ENCODE measurements at regions not wholly inside any gene's neighbourhood (a gene's known extent, or its start where the extent isn't known, plus 50 kb on each side); places are given as distances from the start of the nearest gene placed in this dataset.

GRCh38 chr5:98535901-98536300 lies 237.6 kb upstream of the RGMB start:
- Histone ChIP-seq H3K9me3 (ENCODE audit: low read length) (no peaks in the 10 kb centered on the region), H2AFZ (ENCODE audit: low read depth, low read length) (no peak overlapping the region), H3K9ac (ENCODE audit: low read length) (no peak overlapping the region), H4K20me1 (ENCODE audit: insufficient read depth) (no peaks in the 10 kb centered on the region), H3K27ac (ENCODE audit: low read length) (no peak overlapping the region), H3K27me3 (ENCODE audit: insufficient read depth, low read depth, low read length) (no peaks in the 10 kb centered on the region), H3F3A (ENCODE audit: insufficient read depth, low read length, poor library complexity, severe bottlenecking) (no peaks in the 10 kb centered on the region), H3K79me2 (replicated peaks; ENCODE audit: insufficient read depth, low read length) (no peaks in the 10 kb centered on the region), H3K4me2 (ENCODE audit: low read length) (no peak overlapping the region), H3K9me2 (ENCODE audit: insufficient read depth, low read length) (no peaks in the 10 kb centered on the region), H3K4me3 (ENCODE audit: low read length) (no peak overlapping the region), H3K36me3 (ENCODE audit: insufficient read depth, low read length) (no peaks in the 10 kb centered on the region)
- no peak for TF ChIP-seq RAD21 (conservative IDR thresholded peaks at IDR 0.05)
- TF ChIP-seq SMC3 (conservative IDR thresholded peaks at IDR 0.05; ENCODE audit: poor library complexity) = no peak
- TF ChIP-seq MXI1 (conservative IDR thresholded peaks at IDR 0.05; ENCODE audit: poor library complexity, severe bottlenecking) = no peak
- TF ChIP-seq CTCF (IDR thresholded peaks at IDR 0.05; ENCODE audit: poor library complexity, severe bottlenecking) = no peak
- no peak for TF ChIP-seq POLR2AphosphoS5 (IDR thresholded peaks at IDR 0.05)
- no peak for TF ChIP-seq TAF1 (IDR thresholded peaks at IDR 0.05; ENCODE audit: low read depth)
- TF ChIP-seq EP300 (conservative IDR thresholded peaks at IDR 0.05; ENCODE audit: poor library complexity, severe bottlenecking) = no peak
- no peak for TF ChIP-seq REST (IDR thresholded peaks at IDR 0.05; ENCODE audit: borderline replicate concordance)
- TF ChIP-seq EZH2 (IDR thresholded peaks at IDR 0.05; ENCODE audit: borderline replicate concordance, insufficient read depth, low read length, poor library complexity, severe bottlenecking) = no peak

- TF ChIP-seq CTCF (IDR thresholded peaks at IDR 0.05; ENCODE audit: poor library complexity, severe bottlenecking) (no peak), TAF1 (IDR thresholded peaks at IDR 0.05; ENCODE audit: low read depth) (no peak), EZH2 (IDR thresholded peaks at IDR 0.05; ENCODE audit: borderline replicate concordance, insufficient read depth, low read length, poor library complexity, severe bottlenecking) (no peak), RAD21 (conservative IDR thresholded peaks at IDR 0.05) (no peak), SMC3 (conservative IDR thresholded peaks at IDR 0.05; ENCODE audit: poor library complexity) (no peak), POLR2AphosphoS5 (IDR thresholded peaks at IDR 0.05) (no peak), EP300 (conservative IDR thresholded peaks at IDR 0.05; ENCODE audit: poor library complexity, severe bottlenecking) (no peak), MXI1 (conservative IDR thresholded peaks at IDR 0.05; ENCODE audit: poor library complexity, severe bottlenecking) (no peak), REST (IDR thresholded peaks at IDR 0.05; ENCODE audit: borderline replicate concordance) (no peak)
- H3K9me2 ChIP-seq (ENCODE audit: insufficient read depth, low read length) = no peaks in the 10 kb centered on the region
These were observed 233.4 kb upstream of the RGMB start for GRCh38 chr5:98540056-98540455.

More at GRCh38 chr5:98540056-98540455, 233.4 kb upstream of the RGMB start:
- Histone ChIP-seq H3F3A (ENCODE audit: insufficient read depth, low read length, poor library complexity, severe bottlenecking) (no peaks in the 10 kb centered on the region), H3K27ac (ENCODE audit: low read length) (no peak overlapping the region), H3K9ac (ENCODE audit: low read length) (no peak overlapping the region), H3K4me2 (ENCODE audit: low read length) (no peak overlapping the region), H3K27me3 (ENCODE audit: insufficient read depth, low read depth, low read length) (no peaks in the 10 kb centered on the region), H4K20me1 (ENCODE audit: insufficient read depth) (no peaks in the 10 kb centered on the region), H3K36me3 (ENCODE audit: insufficient read depth, low read length) (no peaks in the 10 kb centered on the region), H3K4me3 (ENCODE audit: low read length) (no peak overlapping the region), H3K9me3 (ENCODE audit: low read length) (peaks cover 6% of the 10 kb centered on the region), H2AFZ (ENCODE audit: low read depth, low read length) (no peak overlapping the region), H3K79me2 (replicated peaks; ENCODE audit: insufficient read depth, low read length) (no peaks in the 10 kb centered on the region)
